Anterior cingulate cortex (tissue), 58 donors: ENCODE measurements at regions not wholly inside any gene's neighbourhood (a gene's known extent, or its start where the extent isn't known, plus 50 kb on each side); places are given as distances from the start of the nearest gene placed in this dataset.

ENCODE experiments used
- DNase-seq, 58 donors: peaks; one replicate each; lab custom pipeline; 2025; lab: John Stamatoyannopoulos, UW

GRCh38 chr11:98772893-98773292, 247.9 kb upstream of the CNTN5 start:
- no peak for DNase-seq

- DNase-seq, result no peak
These were observed 227.5 kb upstream of the CNTN5 start for GRCh38 chr11:98793276-98793675.

GRCh38 chr11:98798333-98798732, 222.4 kb upstream of the CNTN5 start:
- DNase-seq, result no peak

- DNase-seq, result no peak
These were observed 220.1 kb upstream of the CNTN5 start for GRCh38 chr11:98800696-98801095.

- DNase-seq, result no peak
These were observed 191.6 kb upstream of the CNTN5 start for GRCh38 chr11:98828986-98829708.

- DNase-seq, result no peak
These were observed 190.8 kb upstream of the CNTN5 start for GRCh38 chr11:98829971-98830370.

- no peak for DNase-seq
These were observed 186.0 kb upstream of the CNTN5 start for GRCh38 chr11:98834776-98835175.

GRCh38 chr11:98835335-98835734, 185.4 kb upstream of the CNTN5 start:
- DNase-seq, result no peak

- no peak for DNase-seq
These were observed 184.6 kb upstream of the CNTN5 start for GRCh38 chr11:98836156-98836555.

GRCh38 chr11:98842187-98842586, 178.6 kb upstream of the CNTN5 start:
- no peak for DNase-seq

GRCh38 chr11:98862169-98862568, 158.6 kb upstream of the CNTN5 start:
- DNase-seq, result no peak

- DNase-seq, result no peak
These were observed 149.1 kb upstream of the CNTN5 start for GRCh38 chr11:98871690-98872089.

- no peak for DNase-seq
These were observed 146.7 kb upstream of the CNTN5 start for GRCh38 chr11:98874050-98874449.

GRCh38 chr11:98895936-98896335, 124.8 kb upstream of the CNTN5 start:
- no peak for DNase-seq

GRCh38 chr11:98940913-98941312, 79.8 kb upstream of the CNTN5 start:
- DNase-seq, result no peak

- DNase-seq, result no peak
These were observed 76.3 kb upstream of the CNTN5 start for GRCh38 chr11:98944461-98944860.

- no peak for DNase-seq
These were observed 68.6 kb upstream of the CNTN5 start for GRCh38 chr11:98952107-98952506.

- no peak for DNase-seq
These were observed 65.2 kb upstream of the CNTN5 start for GRCh38 chr11:98955551-98955950.

- no peak for DNase-seq
These were observed 56.6 kb upstream of the CNTN5 start for GRCh38 chr11:98964146-98964545.

- no peak for DNase-seq
These were observed 55.4 kb upstream of the CNTN5 start for GRCh38 chr11:98965358-98965757.

GRCh38 chr11:98965775-98966174, 55.0 kb upstream of the CNTN5 start:
- DNase-seq, result no peak

- DNase-seq, result no peak
These were observed 53.7 kb upstream of the CNTN5 start for GRCh38 chr11:98967005-98967404.
